ENCODE measurements at regions not wholly inside any gene's neighbourhood (a gene's known extent, or its start where the extent isn't known, plus 50 kb on each side); places are given as distances from the start of the nearest gene placed in this dataset.

GRCh38 chr18:76725445-76725844 is 96.9 kb upstream of the ZNF236 start:
- POLR2A ChIA-PET: no interaction called here
- DNase-seq (ENCODE audit: low read depth, low spot score): no peak
- no peak for TF ChIP-seq CTCF (IDR thresholded peaks at IDR 0.05; ENCODE audit: insufficient read depth, low read length, missing control alignments)
- H3K4me3 ChIP-seq (ENCODE audit: low read depth, low read length): no peak overlapping the region
- CTCF ChIA-PET: interaction anchor here (1.1 kb wide), 1 partner anchor 16 kb away, joined by 3 read pairs; no protein-coding TSS in a partner anchor

GRCh38 chr18:76722224-76723061 is 99.9 kb upstream of the ZNF236 start:
- ChIA-PET POLR2A (no interaction called here), CTCF (interaction anchor here (1.3 to 2.9 kb wide), 2 partner anchors 12 to 13 kb away, joined by 3 to 16 read pairs; no protein-coding TSS in a partner anchor)
- H3K4me3 ChIP-seq (ENCODE audit: low read depth, low read length): no peak overlapping the region
- no peak for DNase-seq (ENCODE audit: low read depth, low spot score)
- no peak for TF ChIP-seq CTCF (IDR thresholded peaks at IDR 0.05; ENCODE audit: insufficient read depth, low read length, missing control alignments)

- ChIA-PET POLR2A (no interaction called here), CTCF (interaction anchor here (0.6 to 2.9 kb wide), 5 partner anchors 9 to 80 kb away, joined by 3 to 16 read pairs (median 3); no protein-coding TSS in a partner anchor)
- no peak for DNase-seq (ENCODE audit: low read depth, low spot score)
- TF ChIP-seq CTCF (IDR thresholded peaks at IDR 0.05; ENCODE audit: insufficient read depth, low read length, missing control alignments): no peak
- no peak overlapping the region for H3K4me3 ChIP-seq (ENCODE audit: low read depth, low read length)
These were observed 101.0 kb upstream of the ZNF236 start for GRCh38 chr18:76721207-76721996.

- DNase-seq (ENCODE audit: low read depth, low spot score): no peak
- ChIA-PET CTCF (interaction anchor here (2.9 kb wide), 1 partner anchor 11 kb away, joined by 16 read pairs; no protein-coding TSS in a partner anchor), POLR2A (no interaction called here)
- TF ChIP-seq CTCF (IDR thresholded peaks at IDR 0.05; ENCODE audit: insufficient read depth, low read length, missing control alignments): no peak
- no peak overlapping the region for H3K4me3 ChIP-seq (ENCODE audit: low read depth, low read length)
These were observed 101.7 kb upstream of the ZNF236 start for GRCh38 chr18:76720683-76721082.

- no peak overlapping the region for H3K4me3 ChIP-seq (ENCODE audit: low read depth, low read length)
- DNase-seq (ENCODE audit: low read depth, low spot score): no peak
- ChIA-PET CTCF (interaction anchor here (0.8 to 1.4 kb wide), 3 partner anchors 268 to 317 kb away, joined by 3 to 6 read pairs (median 4); no protein-coding TSS in a partner anchor), POLR2A (no interaction called here)
- no peak for TF ChIP-seq CTCF (IDR thresholded peaks at IDR 0.05; ENCODE audit: insufficient read depth, low read length, missing control alignments)
These were observed 107.2 kb upstream of the ZNF236 start for GRCh38 chr18:76715012-76715610.

Data from AG04449 (cell line).